Transverse colon (tissue), 4 donors: ENCODE measurements at regions not wholly inside any gene's neighbourhood (a gene's known extent, or its start where the extent isn't known, plus 50 kb on each side); places are given as distances from the start of the nearest gene placed in this dataset.

Experiments
- CTCF ChIP-seq, 5 experiments: fragments of 200-600 bp in 3 of 5; fragments of 450-650 bp in 2 of 5; sonication (generic) in 3 of 5; IDR thresholded peaks; 1 replicate in 2 of 5; 2 replicates in 3 of 5; pipeline ENCODE4 v1.5.1; 2016 to 2017; ENCODE audit warnings: antibody characterized with exemption in 5 of 5, inconsistent platforms in 3 of 5, mild to moderate bottlenecking in 2 of 5, moderate library complexity in 1 of 5
- POLR2A ChIP-seq: fragments of 450-650 bp; IDR thresholded peaks from one replicate; pipeline ENCODE4 v1.6.1; 2016; ENCODE audit warnings: antibody characterized with exemption, mild to moderate bottlenecking, moderate library complexity
- POLR2AphosphoS5 ChIP-seq, 3 donors: sonication (generic); formaldehyde crosslinking; IDR thresholded peaks; one replicate each; pipeline ENCODE4 v1.6.1; 2016; ENCODE audit warnings: antibody characterized with exemption in 3 of 3

DNA sequence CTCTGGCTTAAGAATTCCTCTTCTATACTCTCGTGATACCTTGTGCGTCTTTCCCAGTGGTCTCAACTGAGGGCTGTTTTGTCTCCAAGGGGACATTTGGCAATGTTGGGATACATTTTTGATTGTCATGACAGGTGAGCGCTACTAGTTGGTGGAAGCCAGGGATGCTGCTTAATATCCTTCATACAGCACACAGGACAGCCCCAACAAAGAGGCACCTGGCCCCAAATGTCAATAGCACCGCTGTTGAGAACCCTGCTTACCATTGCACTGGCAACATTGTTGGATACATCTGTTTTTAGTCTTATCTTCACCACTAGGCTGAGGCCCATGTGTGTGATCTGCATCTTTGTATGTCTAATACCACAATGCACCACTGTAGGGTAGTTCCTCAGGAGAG, 114.1 kb downstream of the C9orf152 start:
- no peak for TF ChIP-seq POLR2A
- no peak for TF ChIP-seq CTCF (IDR thresholded peaks at IDR 0.05)
- no peak for TF ChIP-seq POLR2AphosphoS5 (IDR thresholded peaks at IDR 0.05)
